SK-N-SH (cell line): ENCODE measurements at regions not wholly inside any gene's neighbourhood (a gene's known extent, or its start where the extent isn't known, plus 50 kb on each side); places are given as distances from the start of the nearest gene placed in this dataset.

Source experiments
- CTCF ChIA-PET: fragments of 300-600, 350-600 bp; formaldehyde crosslinking; extraction: SDS; loops from one replicate; lab custom pipeline; 2021; lab: Yijun Ruan, JAX
- POLR2A ChIA-PET: fragments of 350-600 bp; sonication (Branson Sonifier 250); formaldehyde crosslinking; extraction: SDS; loops from one replicate; lab custom pipeline; 2020; ENCODE audit warnings: antibody characterized with exemption, inconsistent platforms; lab: Yijun Ruan, JAX
- DNase-seq: peaks from one replicate; pipeline ENCODE4 v3.0.0; 2012
- H2AFZ ChIP-seq: fragments of 200-600 bp; sonication (generic); 2 replicates; pipeline ENCODE4 v1.8.1; 2016; ENCODE audit warnings: antibody characterized with exemption, mild to moderate bottlenecking, low read depth
- H3F3A ChIP-seq: fragments of 200-600 bp; sonication (generic); replicated peaks from 2 replicates; pipeline ENCODE3; 2016; ENCODE audit warnings: antibody characterized with exemption, mild to moderate bottlenecking; ENCODE audit not compliant: insufficient read depth
- H3K27ac ChIP-seq, 2 experiments: fragments of 200-500 bp in 1 of 2; fragments of 200-600 bp in 1 of 2; sonication (Bioruptor generic) in 1 of 2; sonication (generic), shearing (Covaris generic) in 1 of 2; 2 replicates each; pipeline versions ENCODE4 v1.5.1 to v1.6.1; 2014 to 2016; ENCODE audit warnings: low read depth in 2 of 2, inconsistent platforms in 1 of 2, low read length in 1 of 2, mild to moderate bottlenecking in 1 of 2, mixed read lengths in 1 of 2
- H3K27me3 ChIP-seq: fragments of 200-600 bp; sonication (generic), shearing (Covaris generic); 2 replicates; pipeline ENCODE4 v1.6.1; 2016; ENCODE audit warnings: mixed run types; ENCODE audit not compliant: insufficient read depth
- H3K36me3 ChIP-seq, 2 experiments: fragments of 200-500 bp in 1 of 2; fragments of 200-600 bp in 1 of 2; sonication (Bioruptor generic) in 1 of 2; sonication (generic) in 1 of 2; replicated peaks in 1 of 2; 2 replicates each; pipeline versions ENCODE3 to v1.5.1; 2014 to 2016; ENCODE audit warnings: low read length in 1 of 2, mild to moderate bottlenecking in 1 of 2; ENCODE audit not compliant: insufficient read depth in 2 of 2, control insufficient read depth in 1 of 2
- H3K4me1 ChIP-seq, 2 experiments: fragments of 200-500 bp in 1 of 2; fragments of 200-600 bp in 1 of 2; sonication (Bioruptor generic) in 1 of 2; sonication (generic), shearing (Covaris generic) in 1 of 2; 2 replicates each; pipeline versions ENCODE4 v1.5.1 to v1.6.1; 2014 to 2016; ENCODE audit warnings: low read depth in 1 of 2, low read length in 1 of 2, mixed run types in 1 of 2; ENCODE audit not compliant: insufficient read depth in 2 of 2, control insufficient read depth in 1 of 2
- H3K4me2 ChIP-seq: fragments of 200-600 bp; sonication (generic), shearing (Covaris generic); 2 replicates; pipeline ENCODE4 v1.6.1; 2017; ENCODE audit warnings: mixed run types
- H3K4me3 ChIP-seq, 2 experiments: fragments of 200-500 bp in 1 of 2; fragments of 200-600 bp in 1 of 2; sonication (Bioruptor generic) in 1 of 2; sonication (generic), shearing (Covaris generic) in 1 of 2; 2 replicates each; pipeline versions ENCODE4 v1.5.1 to v1.8.1; 2014 to 2016; ENCODE audit warnings: low read depth in 2 of 2, inconsistent platforms in 1 of 2, low read length in 1 of 2, mild to moderate bottlenecking in 1 of 2, mixed read lengths in 1 of 2, moderate library complexity in 1 of 2
- H3K79me2 ChIP-seq: fragments of 200-600 bp; sonication (generic); 2 replicates; pipeline ENCODE4 v1.8.1; 2017; ENCODE audit warnings: mild to moderate bottlenecking; ENCODE audit not compliant: insufficient read depth
- H3K9ac ChIP-seq: fragments of 200-600 bp; sonication (generic); 2 replicates; pipeline ENCODE4 v1.6.1; 2017; ENCODE audit warnings: mixed run types
- H3K9me2 ChIP-seq: fragments of 200-600 bp; sonication (generic); 2 replicates; pipeline ENCODE4 v1.6.1; 2017; ENCODE audit warnings: mixed run types
- H3K9me3 ChIP-seq: fragments of 200-600 bp; sonication (generic); 2 replicates; pipeline ENCODE4 v1.6.1; 2017; ENCODE audit warnings: mixed run types, mild to moderate bottlenecking, moderate library complexity
- H4K20me1 ChIP-seq: fragments of 200-600 bp; sonication (generic); 2 replicates; pipeline ENCODE4 v1.6.1; 2017; ENCODE audit warnings: mild to moderate bottlenecking, mixed run types; ENCODE audit not compliant: insufficient read depth
- CHD2 ChIP-seq: fragments of 150-350 bp; IDR thresholded peaks from 2 replicates; pipeline ENCODE4 v1.6.1; 2018; ENCODE audit warnings: low read length; ENCODE audit not compliant: partially characterized antibody
- CTCF ChIP-seq: fragments of 200-600 bp; sonication (generic); IDR thresholded peaks from 2 replicates; pipeline ENCODE4 v1.6.1; 2017; ENCODE audit warnings: antibody characterized with exemption, mild to moderate bottlenecking, moderate library complexity
- EP300 ChIP-seq, 2 experiments: IDR thresholded peaks; 2 replicates each; pipeline versions ENCODE4 v1.4.0 to v1.6.1; 2012; ENCODE audit warnings: borderline replicate concordance in 1 of 2, low read depth in 1 of 2, low read length in 1 of 2
- FOXJ3 ChIP-seq: sonication (generic); formaldehyde crosslinking; IDR thresholded peaks from 2 replicates; pipeline ENCODE4 v1.5.1; 2020; ENCODE audit warnings: mild to moderate bottlenecking, missing genetic modification reagents
- GABPA ChIP-seq: IDR thresholded peaks from 2 replicates; pipeline ENCODE4 v1.4.0; 2012; ENCODE audit warnings: low read depth, mild to moderate bottlenecking
- GATA2 ChIP-seq: sonication (generic); formaldehyde crosslinking; IDR thresholded peaks from 2 replicates; pipeline ENCODE4 v1.5.0; 2020; ENCODE audit warnings: mild to moderate bottlenecking, missing genetic modification reagents
- JUND ChIP-seq: IDR thresholded peaks from 2 replicates; pipeline ENCODE4 v1.4.0; 2012
- MEF2A ChIP-seq: IDR thresholded peaks from 2 replicates; pipeline ENCODE4 v1.4.0; 2012; ENCODE audit warnings: low read depth, borderline replicate concordance
- MXI1 ChIP-seq: IDR thresholded peaks from 2 replicates; pipeline ENCODE4 v1.6.1; 2012; ENCODE audit warnings: mild to moderate bottlenecking, low read depth, low read length, improper control_type of control experiment
- POLR2AphosphoS5 ChIP-seq: IDR thresholded peaks from 2 replicates; pipeline ENCODE4 v1.6.1; 2012; ENCODE audit warnings: low read depth, low read length
- RAD21 ChIP-seq: IDR thresholded peaks from 2 replicates; pipeline ENCODE4 v1.6.1; 2012; ENCODE audit warnings: mild to moderate bottlenecking, low read length
- REST ChIP-seq: IDR thresholded peaks from 2 replicates; pipeline ENCODE4 v1.6.1; 2012; ENCODE audit warnings: mild to moderate bottlenecking, low read depth, low read length, moderate library complexity
- RXRA ChIP-seq: IDR thresholded peaks from 2 replicates; pipeline ENCODE4 v1.4.0; 2012; ENCODE audit warnings: low read depth, mild to moderate bottlenecking, borderline replicate concordance
- SIN3A ChIP-seq: IDR thresholded peaks from 2 replicates; pipeline ENCODE4 v1.6.1; 2012; ENCODE audit warnings: low read depth, mild to moderate bottlenecking, low read length, moderate library complexity, borderline replicate concordance
- SMC3 ChIP-seq: IDR thresholded peaks from 2 replicates; pipeline ENCODE4 v1.6.1; 2012; ENCODE audit warnings: low read depth, low read length, improper control_type of control experiment
- TAF1 ChIP-seq: IDR thresholded peaks from 2 replicates; pipeline ENCODE4 v1.6.1; 2012; ENCODE audit warnings: low read depth, mild to moderate bottlenecking, low read length, moderate library complexity, borderline replicate concordance
- TCF12 ChIP-seq: IDR thresholded peaks from 2 replicates; pipeline ENCODE4 v1.4.0; 2012
- TEAD4 ChIP-seq: IDR thresholded peaks from 2 replicates; pipeline ENCODE4 v1.4.0; 2012; ENCODE audit warnings: mild to moderate bottlenecking, borderline replicate concordance; ENCODE audit not compliant: insufficient read depth
- YY1 ChIP-seq: IDR thresholded peaks from 2 replicates; pipeline ENCODE4 v1.4.0; 2012; ENCODE audit warnings: low read depth, mild to moderate bottlenecking
- WGBS: methylation state at CpG from one replicate; pipeline ENCODE4 v1.1.6; 2017; ENCODE audit warnings: low lambda C conversion rate; 5-methylcytosine and 5-hydroxymethylcytosine counted together
- TF ChIP-seq, protein P1 (sequence below): fragments of 150-350 bp; IDR thresholded peaks from 2 replicates; pipeline ENCODE4 v1.6.1; 2016; ENCODE audit warnings: mild to moderate bottlenecking, low read depth, low read length

- H3K79me2 ChIP-seq: no peaks in the 10 kb centered on the region
- CTCF ChIA-PET: no interaction called here
These were observed 649.4 kb downstream of the CDH9 start for GRCh38 chr5:26388976-26389375.

More at GRCh38 chr5:26388976-26389375, 649.4 kb downstream of the CDH9 start:
- DNase-seq: no peak
- Histone ChIP-seq H2AFZ (no peak overlapping the region), H3K27ac (no peak overlapping the region), H4K20me1 (no peaks in the 10 kb centered on the region), H3K27me3 (no peaks in the 10 kb centered on the region), H3K4me3 (no peak overlapping the region), H3K9me2 (no peaks in the 10 kb centered on the region), H3K9me3 (no peaks in the 10 kb centered on the region), H3K4me1 (no peaks in the 10 kb centered on the region), H3K9ac (no peak overlapping the region), H3K4me2 (no peak overlapping the region), H3F3A (no peaks in the 10 kb centered on the region), H3K36me3 (no peaks in the 10 kb centered on the region)
- POLR2A ChIA-PET: no interaction called here
- 5% methylated on average over 1 of the region's 1 CpG for WGBS
- TF ChIP-seq SMC3: no peak
- no peak for TF ChIP-seq GABPA
- TF ChIP-seq TEAD4: no peak
- TF ChIP-seq JUND: no peak
- TF ChIP-seq TAF1: no peak
- no peak for TF ChIP-seq YY1
- no peak for TF ChIP-seq GATA2 (CRISPR knock-in tag)
- no peak for TF ChIP-seq RAD21
- no peak for TF ChIP-seq EP300 (IDR thresholded peaks at IDR 0.05; ENCODE audit: borderline replicate concordance in 1 of 2, low read depth in 1 of 2, low read length in 1 of 2)
- TF ChIP-seq CTCF: no peak
- no peak for TF ChIP-seq MXI1
- TF ChIP-seq CHD2: no peak
- TF ChIP-seq TCF12: no peak
- TF ChIP-seq SIN3A: no peak
- no peak for TF ChIP-seq REST
- no peak for TF ChIP-seq FOXJ3
- no peak for TF ChIP-seq POLR2AphosphoS5
- no peak for TF ChIP-seq RXRA
- TF ChIP-seq, protein P1, sequence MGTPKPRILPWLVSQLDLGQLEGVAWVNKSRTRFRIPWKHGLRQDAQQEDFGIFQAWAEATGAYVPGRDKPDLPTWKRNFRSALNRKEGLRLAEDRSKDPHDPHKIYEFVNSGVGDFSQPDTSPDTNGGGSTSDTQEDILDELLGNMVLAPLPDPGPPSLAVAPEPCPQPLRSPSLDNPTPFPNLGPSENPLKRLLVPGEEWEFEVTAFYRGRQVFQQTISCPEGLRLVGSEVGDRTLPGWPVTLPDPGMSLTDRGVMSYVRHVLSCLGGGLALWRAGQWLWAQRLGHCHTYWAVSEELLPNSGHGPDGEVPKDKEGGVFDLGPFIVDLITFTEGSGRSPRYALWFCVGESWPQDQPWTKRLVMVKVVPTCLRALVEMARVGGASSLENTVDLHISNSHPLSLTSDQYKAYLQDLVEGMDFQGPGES: no peak
- no peak for TF ChIP-seq MEF2A
